Umbilical cord (tissue), 1 donor: ENCODE measurements at regions not wholly inside any gene's neighbourhood (a gene's known extent, or its start where the extent isn't known, plus 50 kb on each side); places are given as distances from the start of the nearest gene placed in this dataset.
"Not testable (repeated sequence)": the region's sequence is repeated elsewhere in the genome, so short reads cannot be mapped to it uniquely, and the experiment has no call there.

ENCODE experiments used
- DNase-seq: peaks from one replicate; pipeline ENCODE4 v3.0.0-alpha.2; 2015; ENCODE audit warnings: low spot score

DNA sequence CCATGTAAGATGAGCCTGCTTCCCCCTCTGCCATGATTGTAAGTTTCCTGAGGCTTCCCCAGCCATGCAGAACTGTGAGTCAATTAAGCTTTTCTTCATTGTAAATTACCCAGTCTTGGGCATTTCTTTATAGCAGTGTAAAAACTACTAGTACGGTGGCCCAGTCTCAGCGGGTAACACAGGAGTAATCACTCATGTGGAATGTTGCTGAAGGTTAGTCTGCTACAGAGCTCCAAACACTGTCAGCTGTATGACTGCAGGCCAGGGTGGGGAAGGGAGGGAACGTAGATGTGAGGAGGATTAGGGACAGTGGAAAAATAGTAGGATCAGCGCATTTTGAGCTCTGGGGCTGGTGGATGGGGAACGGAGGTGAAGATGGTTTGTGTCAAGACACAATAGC is 711.2 kb upstream of the SOX11 start:
- no peak for DNase-seq

DNA sequence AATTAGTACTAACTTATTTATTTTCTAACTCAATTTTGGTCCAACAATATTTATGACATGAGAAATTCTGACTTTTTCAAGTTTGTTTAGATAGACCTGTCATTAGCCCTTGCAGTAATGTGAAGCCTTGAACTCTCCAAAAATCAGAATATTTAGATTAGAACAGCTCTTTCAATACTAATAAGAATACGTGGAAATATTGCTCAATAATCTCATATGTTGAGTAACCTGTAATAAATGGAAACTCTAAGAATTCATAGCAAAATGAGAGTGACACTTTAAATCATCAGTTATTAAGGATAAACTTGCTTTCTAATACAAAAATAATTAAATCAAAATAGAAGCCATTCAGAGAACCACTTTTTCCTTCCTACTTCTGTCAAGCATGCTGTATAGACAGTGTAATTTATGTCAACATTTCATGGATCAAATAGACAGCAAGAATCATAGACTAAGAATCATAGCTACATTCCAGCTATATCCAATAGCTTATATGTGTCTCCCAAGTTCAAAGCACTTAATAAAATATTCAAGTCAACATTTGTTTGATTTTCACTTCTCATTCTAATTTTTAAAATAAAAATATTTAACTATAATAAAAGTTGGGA is 710.3 kb upstream of the SOX11 start:
- no peak for DNase-seq

DNA sequence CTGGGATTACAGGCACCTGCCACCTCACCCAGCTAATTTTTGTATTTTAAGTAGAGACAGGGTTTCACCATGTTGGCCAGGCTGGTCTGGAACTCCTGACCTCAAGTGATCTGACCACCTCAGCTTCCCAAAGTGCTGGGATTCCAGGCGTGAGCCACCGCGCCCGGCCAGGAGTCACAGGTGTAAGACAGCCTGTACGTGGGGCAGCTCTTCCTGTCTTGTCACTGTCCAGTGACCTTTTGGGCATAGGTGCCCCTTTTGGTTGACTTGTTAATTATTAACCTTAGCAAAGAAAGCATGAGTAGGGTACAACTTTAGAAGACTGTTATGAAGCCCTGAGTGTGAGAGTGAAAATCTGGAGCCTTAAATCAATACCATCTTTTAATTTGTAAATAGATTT is 703.7 kb upstream of the SOX11 start:
- not testable (repeated sequence) for DNase-seq

DNA sequence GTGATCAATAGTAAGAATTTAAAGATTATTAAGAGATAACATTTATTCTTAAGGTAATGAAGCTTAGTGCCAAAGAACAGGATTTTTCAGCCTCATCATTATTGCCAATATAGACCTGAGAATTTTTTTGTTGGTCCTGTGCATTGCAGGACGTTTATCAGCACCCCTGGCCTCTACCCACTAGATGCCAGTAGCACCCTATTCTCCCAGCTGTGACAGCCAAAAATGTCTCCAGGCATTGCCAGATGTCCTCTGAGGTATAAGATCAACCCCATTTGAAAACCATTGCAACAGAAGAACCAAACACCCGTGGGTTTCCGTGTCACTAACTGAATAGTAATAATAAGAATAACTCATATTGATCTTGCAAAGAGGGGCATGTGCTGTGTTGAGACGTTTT is 700.0 kb upstream of the SOX11 start:
- no peak for DNase-seq

DNA sequence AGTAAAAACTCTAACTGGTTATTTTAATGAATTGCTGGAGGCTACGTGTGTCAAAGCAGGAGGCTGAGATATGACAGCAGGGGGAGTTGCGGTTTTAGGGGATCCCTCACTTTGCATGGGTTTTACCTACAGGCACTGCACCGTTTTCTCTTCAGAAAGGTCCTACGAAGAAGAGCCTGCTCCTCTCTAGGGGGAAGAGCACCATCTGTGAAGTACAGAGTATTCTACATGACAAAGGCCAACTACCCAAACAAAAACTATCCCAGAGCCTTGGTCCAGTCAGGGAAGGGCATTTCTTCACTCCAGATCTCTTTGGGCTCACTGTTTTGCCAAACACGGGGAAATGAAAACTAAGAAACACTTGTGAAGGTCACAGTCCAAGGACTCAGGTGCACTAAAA is 696.7 kb upstream of the SOX11 start:
- DNase-seq, result no peak

DNA sequence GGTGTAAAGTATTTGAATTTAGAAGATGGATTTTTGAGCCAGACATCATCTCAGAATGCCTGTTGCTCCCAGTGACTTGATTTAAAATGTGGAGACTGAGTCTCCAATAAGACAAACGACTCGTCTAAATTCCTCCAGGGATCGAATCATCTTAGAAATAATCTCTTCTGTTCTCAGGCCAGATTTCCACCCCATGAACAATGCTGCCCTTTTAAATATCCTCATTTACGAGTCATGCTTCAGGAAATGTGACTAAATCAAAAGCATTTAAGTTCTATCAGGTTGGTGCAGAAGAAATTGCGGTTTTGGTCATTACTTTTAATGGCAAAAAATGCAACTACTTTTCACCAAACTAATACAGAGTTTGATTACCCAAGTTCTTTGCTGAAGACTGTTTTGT is 684.6 kb upstream of the SOX11 start:
- no peak for DNase-seq

DNA sequence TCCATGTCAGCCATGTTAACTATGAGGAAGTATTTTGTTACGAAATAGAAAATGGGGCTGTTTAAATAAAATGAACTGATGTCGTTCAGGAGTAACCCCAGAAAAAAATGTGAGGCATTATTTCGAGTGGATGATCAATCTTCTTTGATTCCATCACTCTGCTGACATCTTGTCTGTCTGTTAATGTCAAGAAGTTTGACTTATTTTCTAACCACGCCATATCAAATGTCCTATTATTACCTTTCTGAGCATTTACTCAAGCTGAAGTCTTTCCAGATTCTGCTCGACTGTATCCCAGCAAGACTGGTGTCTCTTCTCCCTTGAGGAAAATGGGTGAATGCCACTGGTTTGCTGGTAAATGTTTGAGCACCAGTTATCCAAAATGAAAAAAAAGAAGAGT is 672.9 kb upstream of the SOX11 start:
- DNase-seq, result no peak

DNA sequence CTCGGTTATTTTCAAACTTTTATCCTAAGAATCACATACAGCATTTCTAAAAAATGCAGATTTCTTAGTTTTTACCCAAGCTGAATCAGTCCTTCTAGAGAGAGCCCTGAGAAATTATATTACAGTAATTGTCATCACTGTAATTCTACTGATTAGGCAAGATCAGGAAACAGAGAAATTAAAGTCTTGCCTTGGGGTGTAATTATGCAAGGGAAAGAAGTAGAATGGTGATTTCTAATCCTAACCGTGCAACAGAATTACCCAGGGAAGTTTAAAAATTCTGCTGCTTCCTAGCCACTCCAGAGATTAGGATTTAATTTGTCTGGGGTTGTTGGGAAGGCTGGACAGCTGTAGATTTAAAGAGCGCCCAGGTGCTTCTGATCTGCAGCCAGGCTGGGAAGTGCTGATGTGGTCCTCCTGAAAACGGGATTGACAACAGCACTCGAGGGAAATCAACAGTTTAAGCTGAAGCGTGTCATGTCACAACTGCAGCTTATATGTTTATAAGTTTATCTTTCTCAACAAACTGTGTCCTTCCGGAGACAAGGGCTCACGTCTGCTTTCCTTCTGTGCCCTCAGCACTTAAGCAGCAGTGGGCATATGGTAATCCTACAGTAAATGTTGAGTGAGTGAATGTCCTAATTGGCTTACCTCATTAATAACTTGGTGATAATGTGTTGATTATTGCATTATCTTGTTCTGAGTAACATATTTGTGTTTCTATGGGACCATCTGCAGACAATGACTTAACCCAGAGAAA is 671.9 kb upstream of the SOX11 start:
- DNase-seq, result no peak

DNA sequence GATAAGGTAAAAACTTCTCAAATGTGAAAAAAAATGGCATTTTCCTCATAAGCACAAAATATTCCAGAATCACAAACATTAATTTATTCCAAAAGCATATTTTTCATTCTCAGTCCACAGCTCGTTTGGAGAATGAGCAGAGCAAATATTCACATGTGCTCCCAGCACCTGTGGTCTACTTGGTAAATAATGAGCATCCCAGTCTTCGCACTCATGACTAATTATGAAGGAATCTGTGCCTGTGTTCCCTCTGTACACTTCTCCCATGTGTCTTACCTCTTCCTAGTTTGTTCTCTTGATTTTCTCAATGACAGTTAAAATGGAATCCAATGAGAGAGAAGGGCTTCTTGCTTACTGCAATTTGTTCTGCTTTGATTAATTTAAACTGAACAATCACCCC is 671.0 kb upstream of the SOX11 start:
- DNase-seq, result peak; percentile 35

DNA sequence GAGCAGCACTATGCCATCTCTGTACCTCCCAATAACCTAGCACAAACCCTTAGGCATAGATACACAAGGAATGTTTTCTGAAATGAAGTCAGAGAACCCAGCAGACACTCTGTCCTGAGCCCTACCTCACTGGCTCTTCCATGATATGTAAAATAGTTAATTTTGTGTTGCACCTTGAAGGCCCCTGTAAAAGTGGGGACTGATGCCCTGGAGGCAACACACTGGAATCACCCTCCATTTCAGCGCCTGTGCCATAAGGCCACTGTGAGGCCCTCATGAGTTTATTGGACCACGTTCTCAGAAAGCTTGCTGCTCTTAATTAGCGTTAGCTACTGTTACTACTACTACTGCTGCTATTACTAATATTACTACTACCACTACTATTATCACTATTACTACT is 670.1 kb upstream of the SOX11 start:
- no peak for DNase-seq

DNA sequence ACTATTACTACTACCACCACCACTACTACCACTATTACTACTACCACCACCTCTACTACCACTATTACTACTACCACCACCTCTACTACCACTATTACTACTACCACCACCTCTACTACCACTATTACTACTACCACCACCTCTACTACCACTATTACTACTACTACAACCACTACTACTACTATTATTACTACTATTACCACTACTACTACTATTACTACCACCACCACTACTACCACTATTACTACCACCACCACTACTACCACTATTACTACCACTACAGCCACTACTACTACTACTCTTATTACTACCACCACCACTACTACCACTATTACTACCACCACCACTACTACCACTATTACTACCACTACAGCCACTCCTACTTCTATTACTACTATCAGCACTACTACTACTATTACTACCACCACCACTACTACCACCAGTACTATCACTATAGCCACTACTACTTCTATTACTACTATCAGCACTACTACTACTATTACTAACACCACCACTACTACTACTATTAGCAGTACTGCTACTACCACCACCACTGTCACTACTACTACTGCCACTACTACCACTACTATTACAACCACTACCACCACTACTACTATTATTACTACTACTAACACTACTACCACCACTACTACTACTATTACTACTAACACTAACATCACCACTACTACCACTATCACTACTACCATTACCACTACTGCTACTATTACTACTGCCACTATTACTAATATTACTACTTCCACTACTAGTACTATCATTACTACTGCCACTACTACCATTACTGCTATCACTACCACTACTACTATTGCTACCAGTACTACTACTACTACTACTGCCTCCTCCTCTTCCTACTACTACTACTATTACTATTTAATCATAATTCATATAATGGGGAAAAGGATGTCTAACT is 669.2 kb upstream of the SOX11 start:
- DNase-seq, result not testable (repeated sequence)

DNA sequence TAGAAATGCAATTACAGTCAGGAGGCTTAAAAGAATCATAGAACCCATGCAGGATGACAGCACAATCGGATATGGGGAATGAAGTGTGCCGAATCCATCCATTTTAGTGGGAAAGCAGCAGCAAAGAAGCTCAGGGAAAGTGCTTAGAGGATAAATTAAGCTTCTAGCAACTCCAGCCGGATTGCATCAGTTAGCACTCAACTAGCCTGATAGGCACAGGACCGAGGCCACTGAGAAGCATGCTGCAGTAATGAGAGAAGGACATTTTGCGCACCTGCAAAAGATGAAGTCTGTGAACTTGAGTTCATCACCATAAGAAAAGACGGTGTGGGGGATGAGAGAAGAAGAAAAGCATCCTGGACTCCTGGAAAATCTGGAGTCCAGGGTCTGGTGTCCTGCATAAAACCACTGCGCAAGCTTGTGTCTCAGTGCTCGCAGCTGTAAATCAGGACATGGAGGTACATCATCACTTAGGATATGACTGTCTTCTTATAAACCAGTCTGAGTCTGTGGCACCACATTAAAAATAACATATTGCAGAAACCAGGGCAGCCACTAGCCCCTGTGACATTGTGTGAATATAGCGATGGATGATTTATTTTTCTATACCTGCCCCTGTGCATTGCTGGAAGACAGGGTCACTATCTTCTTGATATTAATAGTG is 665.5 kb upstream of the SOX11 start:
- DNase-seq, result no peak

DNA sequence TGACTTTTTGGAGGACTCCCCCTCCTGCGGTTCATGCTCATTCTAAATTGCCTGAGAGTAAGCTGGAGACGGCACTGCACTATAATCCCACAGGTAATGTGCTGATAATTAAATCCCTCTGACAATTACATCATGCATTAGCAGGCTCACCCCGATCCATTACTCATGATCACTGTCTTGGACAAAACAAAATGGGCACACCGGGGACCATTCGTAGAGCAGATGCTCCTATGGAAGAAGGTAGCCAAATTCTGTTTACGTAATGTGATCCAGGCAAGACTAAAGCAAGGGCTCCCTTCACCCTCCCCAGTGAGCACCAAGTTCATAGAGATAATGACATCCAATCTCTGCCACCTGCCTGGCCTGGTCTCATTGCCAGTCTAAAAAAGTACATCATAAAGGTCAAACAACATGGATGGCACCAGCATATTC is 657.1 kb upstream of the SOX11 start:
- DNase-seq, result no peak

DNA sequence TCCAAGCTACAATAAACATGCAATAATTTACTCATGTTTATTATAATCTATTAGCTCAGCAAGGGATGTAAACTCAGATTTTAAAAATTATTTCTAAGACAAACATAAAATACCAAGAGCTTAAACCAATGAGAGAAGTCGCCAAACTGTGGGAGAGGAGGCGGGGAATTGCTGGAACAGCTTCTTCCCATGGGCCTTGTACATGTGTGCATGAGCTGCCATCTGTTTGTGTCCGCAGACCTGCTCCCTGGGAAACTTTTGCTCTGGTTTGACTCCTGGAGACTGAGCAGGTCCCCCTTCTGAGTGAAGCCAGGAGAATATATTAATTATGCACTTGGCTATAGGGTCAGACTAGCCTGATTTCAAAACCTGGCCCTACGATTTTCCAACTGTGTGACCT is 655.9 kb upstream of the SOX11 start:
- no peak for DNase-seq

DNA sequence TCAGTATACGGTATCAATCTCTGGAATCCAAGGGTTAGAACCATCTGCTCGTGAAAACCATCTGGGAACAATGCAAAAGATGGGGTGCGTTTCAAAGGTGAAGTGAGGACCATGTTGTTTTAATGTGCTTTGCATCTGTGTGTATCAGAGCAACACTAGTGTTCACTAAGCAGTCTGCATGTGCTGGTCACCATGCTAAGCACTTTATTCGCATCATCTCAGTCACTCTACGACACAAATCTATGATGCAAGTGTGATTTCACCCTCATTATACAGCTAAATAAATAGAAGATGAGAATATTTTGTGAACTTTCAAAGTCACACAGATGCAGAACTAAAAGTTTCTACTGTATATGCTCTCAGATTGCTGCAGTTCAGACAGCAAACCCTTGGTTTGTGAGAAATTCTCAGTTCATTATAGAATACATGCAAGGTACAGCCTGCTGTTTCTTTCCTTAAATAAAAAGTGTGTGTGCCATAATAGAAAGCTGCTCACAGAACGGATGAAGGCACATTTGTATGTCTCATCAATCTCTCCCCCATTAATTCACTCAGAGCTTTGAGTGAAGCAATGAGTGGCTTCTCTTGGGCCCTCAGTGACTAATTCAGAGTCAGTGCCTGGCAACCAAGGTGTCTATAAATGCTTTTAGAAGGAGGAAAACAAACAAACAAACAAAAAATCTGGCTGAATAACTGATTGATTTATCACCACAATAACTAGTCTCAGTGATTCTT is 652.8 kb upstream of the SOX11 start:
- no peak for DNase-seq

DNA sequence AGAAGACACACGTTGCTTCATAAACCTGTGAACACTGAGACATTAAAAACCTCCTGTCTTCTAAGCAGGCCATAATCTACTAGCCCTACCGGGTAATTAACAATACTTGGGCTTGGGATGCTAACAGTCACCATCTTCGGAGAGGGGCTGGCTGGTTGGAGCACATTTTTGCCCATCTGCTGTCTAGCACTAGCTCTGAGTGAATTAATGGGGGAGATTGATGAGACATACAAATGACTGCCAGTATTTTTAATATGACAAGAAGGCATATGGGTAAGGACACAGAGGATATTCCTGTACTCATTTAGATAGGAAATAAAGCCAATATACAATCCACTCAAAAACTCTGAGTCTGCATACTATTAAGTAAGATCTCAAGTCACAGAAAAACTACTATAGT is 651.6 kb upstream of the SOX11 start:
- DNase-seq, result no peak

DNA sequence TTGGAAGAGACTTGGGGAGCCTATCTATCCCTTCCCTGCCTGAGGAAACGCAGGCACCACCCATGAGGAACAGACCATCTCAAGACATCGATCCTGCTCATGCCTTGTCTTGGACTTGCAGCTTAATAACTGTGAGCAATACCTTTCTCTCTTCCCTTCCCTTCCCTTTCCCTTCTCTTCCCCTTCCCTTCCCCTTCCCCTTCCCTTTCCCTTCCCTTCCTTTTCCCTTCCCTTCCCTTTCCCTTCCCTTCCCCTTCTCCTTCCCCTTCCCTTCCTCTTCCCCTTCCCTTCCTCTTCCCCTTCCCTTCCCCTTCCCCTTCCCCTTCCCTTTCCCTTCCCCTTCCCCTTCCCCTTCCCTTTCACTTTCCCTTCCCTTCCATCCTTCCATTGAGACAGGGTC is 650.7 kb upstream of the SOX11 start:
- no peak for DNase-seq

DNA sequence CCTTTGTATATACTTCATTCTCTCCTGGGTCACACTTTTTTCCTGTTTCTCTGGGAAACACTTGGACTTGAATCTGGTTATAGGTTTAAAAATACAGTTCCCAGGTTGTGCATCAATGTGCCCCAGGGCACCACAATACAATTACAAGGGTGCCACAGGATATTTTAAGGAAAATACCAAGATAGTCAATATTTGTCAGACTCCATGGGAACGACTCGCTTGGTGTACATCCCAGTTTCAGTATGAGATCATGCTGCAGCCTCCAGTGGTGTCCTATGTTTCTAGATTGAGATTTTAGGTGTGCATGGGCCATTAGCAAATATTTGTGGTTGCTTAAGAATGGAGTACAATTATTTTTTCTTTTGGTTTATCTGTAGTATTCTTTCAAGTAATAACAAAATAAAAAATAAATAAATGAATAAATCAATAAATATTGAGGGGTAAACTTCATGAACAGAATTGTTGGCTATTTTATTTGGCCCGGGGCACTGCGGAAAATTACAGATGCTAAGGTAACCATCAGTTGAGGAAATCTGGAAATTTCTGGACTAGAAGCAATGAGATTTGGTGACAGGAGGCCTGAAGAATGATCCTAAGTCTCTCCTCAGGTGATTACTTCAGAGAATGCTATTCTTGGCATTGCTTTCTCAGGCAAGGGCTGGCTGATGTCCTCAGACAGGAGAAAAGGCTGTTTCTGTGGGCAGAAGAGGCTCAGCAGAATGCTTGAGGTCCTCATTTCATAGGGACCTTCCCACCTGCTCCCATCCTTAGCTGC is 649.3 kb upstream of the SOX11 start:
- no peak for DNase-seq

DNA sequence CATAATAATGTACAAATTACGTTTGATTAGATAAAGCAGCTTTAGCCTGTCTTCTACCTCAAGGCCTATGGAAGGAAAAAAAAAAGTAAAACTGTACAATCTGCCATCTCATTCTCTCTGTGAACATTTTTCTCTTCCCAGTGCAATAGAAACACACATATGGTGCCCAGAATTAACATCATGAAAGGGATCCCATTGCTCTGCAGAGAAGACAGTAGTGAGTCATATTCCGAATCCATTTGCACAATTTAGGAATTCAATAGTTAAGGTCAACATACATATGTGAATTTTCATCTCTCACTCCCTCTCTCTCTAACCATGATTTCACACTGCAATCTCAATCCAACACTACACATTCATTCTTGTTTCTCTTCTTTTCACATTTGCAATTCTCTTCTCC is 640.9 kb upstream of the SOX11 start:
- no peak for DNase-seq

DNA sequence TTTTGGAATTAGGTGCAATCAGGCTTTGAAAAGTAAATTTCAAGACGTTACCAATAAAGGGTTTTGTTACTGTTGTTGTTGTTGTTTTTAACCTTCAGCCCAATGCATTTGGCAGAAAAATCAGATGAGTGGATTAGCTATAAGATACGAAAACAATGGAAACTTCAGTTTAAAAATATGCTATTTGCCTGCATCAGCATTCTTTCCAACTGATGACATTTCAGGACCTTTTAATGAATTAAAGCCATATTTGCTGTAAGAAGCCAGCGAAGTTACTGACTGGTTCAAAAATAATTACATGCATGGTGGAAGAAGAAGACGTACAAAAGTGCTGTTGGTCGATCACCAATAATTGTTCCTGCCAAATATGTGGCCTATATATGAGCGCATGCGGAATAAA is 639.3 kb upstream of the SOX11 start:
- DNase-seq, result no peak
